Heart right ventricle (tissue), 16 donors: ENCODE measurements at regions not wholly inside any gene's neighbourhood (a gene's known extent, or its start where the extent isn't known, plus 50 kb on each side); places are given as distances from the start of the nearest gene placed in this dataset.

Experiments used
- ATAC-seq, 8 donors: fragments of 200-7000 bp; cut with Tn5 transposase; one replicate each; pipeline ENCODE4 v1.9.1; 2020; ENCODE audit warnings: mild to moderate bottlenecking in 8 of 8, moderate library complexity in 8 of 8, moderate number of reproducible peaks in 1 of 8
- DNase-seq, 2 donors: peaks; one replicate each; pipeline ENCODE4 v3.0.0-alpha.2; 2020
- H3K27ac ChIP-seq, 10 donors: fragments of 200-600 bp; sonication (generic) in 2 of 10; one replicate each; pipeline versions ENCODE4 v1.5.0 to v1.8.0; 2020 to 2022; ENCODE audit warnings: mild to moderate bottlenecking in 3 of 10
- H3K27me3 ChIP-seq, 7 donors: fragments of 200-600 bp; one replicate each; pipeline ENCODE4 v1.8.0; 2021 to 2022; ENCODE audit warnings: mild to moderate bottlenecking in 2 of 7
- H3K36me3 ChIP-seq, 9 donors: fragments of 200-600 bp; sonication (generic) in 1 of 9; one replicate each; pipeline versions ENCODE4 v1.5.0 to v1.8.0; 2020 to 2022; ENCODE audit warnings: mild to moderate bottlenecking in 2 of 9
- H3K4me1 ChIP-seq, 9 donors: fragments of 200-600 bp; sonication (generic) in 1 of 9; one replicate each; pipeline versions ENCODE4 v1.5.0 to v1.8.0; 2020 to 2022; ENCODE audit warnings: mild to moderate bottlenecking in 4 of 9
- H3K4me3 ChIP-seq, 10 donors: fragments of 200-600 bp; sonication (generic) in 2 of 10; one replicate each; pipeline versions ENCODE4 v1.5.0 to v1.8.0; 2020 to 2022; ENCODE audit warnings: mild to moderate bottlenecking in 7 of 10, moderate library complexity in 2 of 10
- H3K9me3 ChIP-seq, 11 donors: fragments of 200-600 bp in 10 of 11; sonication (generic) in 2 of 11; one replicate each; pipeline versions ENCODE4 v1.5.0 to v1.8.0; 2013 to 2022; ENCODE audit warnings: mild to moderate bottlenecking in 2 of 11, control low read depth in 1 of 11, moderate library complexity in 1 of 11
- CTCF ChIP-seq, 9 donors: fragments of 200-600 bp; sonication (generic) in 2 of 9; IDR thresholded peaks; one replicate each; pipeline versions ENCODE4 v1.5.0 to v1.8.0; 2021 to 2022; ENCODE audit warnings: antibody characterized with exemption in 9 of 9, mild to moderate bottlenecking in 5 of 9, moderate library complexity in 1 of 9
- WGBS, 2 donors: extraction: QIAGEN DNeasy Blood & Tissue Kit; methylation state at CpG; one replicate each; pipeline ENCODE4 v1.1.7; 2013; ENCODE audit warnings: inconsistent platforms in 1 of 2; 5-methylcytosine and 5-hydroxymethylcytosine counted together
- intact Hi-C, 10 donors: fragments of 100-400 bp; cut with DNase I; formaldehyde crosslinking; loops; one replicate each; pipeline versions ENCODE4 v1.11.1 to v1.14.2; 2022
- donor health status: Arrhythmogenic right ventricular cardiomyopathy.
- donor health status: ischemic (EF 13 %, LVEDD 7.1; RV severe dilation, severe dysfunction).
- donor health status: healthy with polysubstance abuse.
- donor health status: DM: no; HTN: yes; CAD: no.
- donor health status: DM: no; HTN: no; CAD: no.
- donor health status: ischemic (EF 25% LVEDD 6.9; RV normal size, moderate dysfunction).
- donor health status: ischemic (EF 25% LVEDD 5.7; RV mildly dilated, moderate dysfunction).
- donor health status: healthy.
- donor health status: DM: yes; HTN: yes; CAD: no.
- donor health status: Ischemic cardiomyopathy.
- donor health status: ischemic (EF 35%, LVEDD 5.7; RV mildly dilated, moderate dysfunction).
- donor health status: nonischemic (EF 11% LVEDD 7.7; RV severe dilation, severe dysfunction).
- donor health status: DM: yes; HTN: yes; CAD: no.
- donor health status: PGD.
- donor health status: ischemic (EF 29% LVEDD 5.4; RV normal size, mild dysfunction).
- donor health status: nonischemic (EF 23%, LVEDD 6.1; RV moderate dilation, normal function).

GRCh38 chr1:198075296-198075695 lies 81.5 kb upstream of the NEK7 start:
- no peak for ATAC-seq
- intact Hi-C loops = no loop called here

GRCh38 chr1:198079432-198079951 lies 77.3 kb upstream of the NEK7 start:
- Histone ChIP-seq H3K4me1 (no peaks in the 10 kb centered on the region), H3K9me3 (peaks cover 0 to 5% (median 0%) of the 10 kb centered on the region in 11 donors), H3K4me3 (no peak overlapping the region), H3K27me3 (no peaks in the 10 kb centered on the region), H3K36me3 (no peaks in the 10 kb centered on the region), H3K27ac (no peak overlapping the region)
- ATAC-seq (no peak), DNase-seq (no peak)
- intact Hi-C loops = no loop called here
- no peak for TF ChIP-seq CTCF (IDR thresholded peaks at IDR 0.05)
- WGBS, 2 donors = 29 to 33% methylated on average over 1 of the region's 1 CpG

More at GRCh38 chr1:198075296-198075695, 81.5 kb upstream of the NEK7 start:
- Histone ChIP-seq H3K27ac (no peak overlapping the region), H3K9me3 (peaks cover 0 to 5% (median 0%) of the 10 kb centered on the region in 11 donors), H3K27me3 (peaks cover 0 to 14% (median 7%) of the 10 kb centered on the region in 7 donors), H3K36me3 (no peaks in the 10 kb centered on the region), H3K4me3 (no peak overlapping the region), H3K4me1 (no peaks in the 10 kb centered on the region)
- 79 to 81% methylated on average over 4 of the region's 4 CpGs for WGBS, 2 donors
- no peak for DNase-seq
- no peak for TF ChIP-seq CTCF (IDR thresholded peaks at IDR 0.05)

- no peak overlapping the region for H3K27ac ChIP-seq
- no peak for TF ChIP-seq CTCF (IDR thresholded peaks at IDR 0.05)
- H3K27me3 ChIP-seq = no peaks in the 10 kb centered on the region
- H3K9me3 ChIP-seq = peaks cover 0 to 5% (median 0%) of the 10 kb centered on the region in 11 donors
- 77 to 83% methylated on average over 3 of the region's 3 CpGs for WGBS, 2 donors
- DNase-seq (no peak), ATAC-seq (no peak)
- no peaks in the 10 kb centered on the region for H3K36me3 ChIP-seq
- no peaks in the 10 kb centered on the region for H3K4me1 ChIP-seq
- intact Hi-C loops = loop anchor here in 3 of 10 donors (5.0 to 10.0 kb wide), 4 partner anchors 212 to 282 kb away; no protein-coding TSS in a partner anchor
- H3K4me3 ChIP-seq = no peak overlapping the region
Measured at GRCh38 chr1:198082576-198082975, 74.2 kb upstream of the NEK7 start.

DNA sequence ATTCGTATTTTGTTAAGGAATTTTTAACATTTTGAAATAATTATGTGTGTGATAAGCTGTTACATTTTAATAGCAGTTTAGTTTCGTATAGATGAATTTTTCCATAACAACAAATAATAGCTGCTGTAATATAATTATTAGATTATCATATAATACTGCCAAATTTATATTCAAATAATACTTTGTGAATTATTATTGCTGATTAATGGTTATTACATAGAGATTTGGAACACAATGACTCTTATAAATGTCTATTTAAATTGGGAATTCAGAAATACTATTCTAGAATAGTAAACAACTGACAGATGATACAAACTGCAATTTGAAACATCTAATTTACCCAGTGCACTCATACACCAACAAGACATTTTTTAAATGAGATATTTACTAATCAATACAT lies 73.2 kb upstream of the NEK7 start:
- no peak overlapping the region for H3K4me3 ChIP-seq
- H3K27me3 ChIP-seq = no peaks in the 10 kb centered on the region
- no peak for TF ChIP-seq CTCF (IDR thresholded peaks at IDR 0.05)
- WGBS, 2 donors = 92 to 93% methylated on average over 2 of the region's 2 CpGs
- H3K4me1 ChIP-seq = peaks cover 0 to 6% (median 0%) of the 10 kb centered on the region in 9 donors
- H3K9me3 ChIP-seq = peaks cover 0 to 3% (median 0%) of the 10 kb centered on the region in 11 donors
- ATAC-seq = no peak
- H3K36me3 ChIP-seq = no peaks in the 10 kb centered on the region
- intact Hi-C loops = loop anchor here in 3 of 10 donors (5.0 to 10.0 kb wide), 4 partner anchors 211 to 281 kb away; no protein-coding TSS in a partner anchor
- no peak for DNase-seq
- no peak overlapping the region for H3K27ac ChIP-seq
